KMS-11 (cell line): ENCODE measurements at regions not wholly inside any gene's neighbourhood (a gene's known extent, or its start where the extent isn't known, plus 50 kb on each side); places are given as distances from the start of the nearest gene placed in this dataset.
A peak's percentile ranks its signal among the peaks of the same experiment; 100 is the strongest.
"Not testable (repeated sequence)": the region's sequence is repeated elsewhere in the genome, so short reads cannot be mapped to it uniquely, and the experiment has no call there.

Experiments used
- H2AFZ ChIP-seq: fragments of 200-600 bp; sonication (generic); 2 replicates; pipeline ENCODE4 v1.6.1; 2016; ENCODE audit warnings: antibody characterized with exemption, mixed run types, low read depth
- H3K27ac ChIP-seq: fragments of 200-600 bp; sonication (generic); 2 replicates; pipeline ENCODE4 v1.6.1; 2016; ENCODE audit warnings: mild to moderate bottlenecking, mixed run types
- H3K27me3 ChIP-seq: fragments of 200-600 bp; sonication (generic); 2 replicates; pipeline ENCODE4 v1.6.1; 2017; ENCODE audit warnings: mild to moderate bottlenecking, low read depth, mixed run types, moderate library complexity; ENCODE audit not compliant: insufficient read depth
- H3K36me3 ChIP-seq: fragments of 200-600 bp; sonication (generic); 2 replicates; pipeline ENCODE4 v1.6.1; 2017; ENCODE audit warnings: mild to moderate bottlenecking, mixed run types; ENCODE audit not compliant: insufficient read depth
- H3K4me1 ChIP-seq: fragments of 200-600 bp; sonication (generic); 2 replicates; pipeline ENCODE4 v1.6.1; 2016; ENCODE audit warnings: mild to moderate bottlenecking, low read depth, mixed run types; ENCODE audit not compliant: poor library complexity, severe bottlenecking
- H3K4me2 ChIP-seq: fragments of 200-600 bp; sonication (generic); 2 replicates; pipeline ENCODE4 v1.7.0; 2016; ENCODE audit warnings: mild to moderate bottlenecking, mixed run types
- H3K4me3 ChIP-seq: fragments of 200-600 bp; sonication (generic); IDR thresholded peaks from 2 replicates; pipeline ENCODE4 v1.6.1; 2017; ENCODE audit warnings: low read depth, low read length, mixed read lengths; ENCODE audit not compliant: insufficient read depth
- H3K79me2 ChIP-seq: fragments of 200-600 bp; sonication (generic); 2 replicates; pipeline ENCODE4 v1.6.1; 2016; ENCODE audit warnings: low read depth, mixed run types; ENCODE audit not compliant: insufficient read depth
- H3K9ac ChIP-seq: fragments of 200-600 bp; sonication (generic); 2 replicates; pipeline ENCODE4 v1.6.1; 2016; ENCODE audit warnings: mild to moderate bottlenecking, mixed run types
- H4K20me1 ChIP-seq: fragments of 200-600 bp; sonication (generic); 2 replicates; pipeline ENCODE4 v1.6.1; 2016; ENCODE audit warnings: mild to moderate bottlenecking, mixed run types; ENCODE audit not compliant: insufficient read depth
- CTCF ChIP-seq: fragments of 200-600 bp; sonication (generic); conservative IDR thresholded peaks from 2 replicates; pipeline ENCODE4 v1.6.1; 2017; ENCODE audit warnings: low read depth, mild to moderate bottlenecking, antibody characterized with exemption, low read length, moderate library complexity, mixed read lengths

DNA sequence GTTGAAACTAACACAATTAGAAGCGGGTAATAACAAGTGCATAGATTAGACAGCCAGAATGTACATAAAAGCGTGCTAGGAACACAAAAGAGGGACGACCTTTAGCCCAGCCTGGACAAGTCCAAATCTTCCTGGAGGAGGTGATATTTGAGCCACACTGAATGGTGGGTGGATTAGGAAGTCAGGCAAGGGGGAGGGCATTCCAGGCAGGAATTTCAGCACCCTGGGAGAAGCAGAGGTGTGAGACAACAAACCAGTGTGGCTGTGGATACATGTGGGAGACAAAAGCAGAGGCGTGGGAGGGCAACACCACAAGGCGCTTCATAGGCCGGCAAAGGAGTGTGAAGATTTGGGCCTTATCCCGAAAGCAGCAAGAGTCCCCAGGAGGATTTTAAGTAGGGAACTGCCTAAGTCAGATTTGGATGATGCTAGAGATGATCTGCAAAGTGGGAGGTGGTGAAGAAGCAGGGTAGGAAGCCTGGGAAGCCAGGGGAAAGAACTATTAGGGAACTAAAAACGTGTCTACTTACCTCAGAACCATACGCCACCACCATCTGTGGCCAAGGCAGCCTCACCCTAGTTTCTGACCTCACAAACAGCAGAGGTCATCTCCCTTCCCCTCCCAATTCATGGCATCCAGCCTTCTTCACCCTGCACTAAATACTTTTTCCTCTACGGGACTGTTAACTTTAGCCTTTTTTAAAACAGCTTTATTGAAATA lies 81.8 kb downstream of the GLUL start:
- Histone ChIP-seq H3K36me3 (no peaks in the 10 kb centered on the region), H3K27me3 (no peaks in the 10 kb centered on the region), H3K4me2 (no peak overlapping the region), H2AFZ (no peak overlapping the region), H4K20me1 (no peaks in the 10 kb centered on the region), H3K4me3 (no peak overlapping the region), H3K79me2 (no peaks in the 10 kb centered on the region), H3K9ac (no peak overlapping the region), H3K27ac (no peak overlapping the region), H3K4me1 (peaks cover 1% of the 10 kb centered on the region)
- no peak for TF ChIP-seq CTCF

GRCh38 chr1:182308826-182309225 lies 82.8 kb downstream of the GLUL start:
- H3K27ac ChIP-seq: no peak overlapping the region
- no peak overlapping the region for H2AFZ ChIP-seq
- H3K4me2 ChIP-seq: no peak overlapping the region
- H3K4me3 ChIP-seq: no peak overlapping the region
- no peaks in the 10 kb centered on the region for H3K79me2 ChIP-seq
- no peak overlapping the region for H3K9ac ChIP-seq
- no peaks in the 10 kb centered on the region for H4K20me1 ChIP-seq
- peaks cover 11% of the 10 kb centered on the region for H3K4me1 ChIP-seq
- no peaks in the 10 kb centered on the region for H3K36me3 ChIP-seq
- no peak for TF ChIP-seq CTCF
- no peaks in the 10 kb centered on the region for H3K27me3 ChIP-seq

- not testable (repeated sequence) for H3K79me2 ChIP-seq, H3K4me2 ChIP-seq, H3K27me3 ChIP-seq, H3K4me3 ChIP-seq, H4K20me1 ChIP-seq, H3K27ac ChIP-seq, H3K9ac ChIP-seq, H3K36me3 ChIP-seq, H2AFZ ChIP-seq
- peaks cover 20% of the 10 kb centered on the region for H3K4me1 ChIP-seq
Measured at GRCh38 chr1:182307486-182307885, 84.1 kb downstream of the GLUL start.

GRCh38 chr1:182305861-182306260 lies 85.7 kb downstream of the GLUL start:
- Histone ChIP-seq H3K36me3 (no peaks in the 10 kb centered on the region), H3K79me2 (no peaks in the 10 kb centered on the region), H3K27me3 (no peaks in the 10 kb centered on the region), H4K20me1 (no peaks in the 10 kb centered on the region), H3K4me3 (no peak overlapping the region), H3K9ac (no peak overlapping the region), H2AFZ (no peak overlapping the region), H3K4me2 (no peak overlapping the region), H3K4me1 (peaks cover 20% of the 10 kb centered on the region), H3K27ac (no peak overlapping the region)
- TF ChIP-seq CTCF: no peak

DNA sequence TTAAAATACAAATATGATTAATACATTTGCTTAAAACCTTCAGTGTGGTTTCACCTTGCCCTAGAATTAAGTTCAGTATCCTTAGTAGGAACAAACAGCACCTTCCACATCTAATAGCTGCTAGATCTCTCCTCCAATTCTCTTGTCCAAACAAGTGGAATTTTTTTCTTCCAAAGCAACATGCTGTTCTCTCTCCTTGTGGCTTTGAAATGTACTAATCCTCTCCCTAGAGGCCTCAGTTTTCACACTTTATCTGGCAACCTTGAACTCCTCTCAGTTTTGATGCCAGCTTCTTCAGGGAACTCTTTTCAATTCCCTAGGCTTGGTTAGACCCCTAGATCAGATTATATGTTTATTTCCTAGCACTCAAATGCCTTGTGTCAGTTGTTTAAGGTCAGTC lies 87.0 kb downstream of the GLUL start:
- Histone ChIP-seq H3K79me2 (no peaks in the 10 kb centered on the region), H3K27ac (no peak overlapping the region; the same call in 1 of the 2 replicates), H2AFZ (no peak overlapping the region), H3K4me2 (peak overlapping the region; percentile 30; the same call in 1 of the 2 replicates), H3K4me1 (peaks cover 20% of the 10 kb centered on the region), H4K20me1 (no peaks in the 10 kb centered on the region), H3K36me3 (no peaks in the 10 kb centered on the region), H3K9ac (no peak overlapping the region), H3K27me3 (no peaks in the 10 kb centered on the region), H3K4me3 (no peak overlapping the region)
- TF ChIP-seq CTCF: no peak
